ENCODE measurements at regions not wholly inside any gene's neighbourhood (a gene's known extent, or its start where the extent isn't known, plus 50 kb on each side); places are given as distances from the start of the nearest gene placed in this dataset.

DNA sequence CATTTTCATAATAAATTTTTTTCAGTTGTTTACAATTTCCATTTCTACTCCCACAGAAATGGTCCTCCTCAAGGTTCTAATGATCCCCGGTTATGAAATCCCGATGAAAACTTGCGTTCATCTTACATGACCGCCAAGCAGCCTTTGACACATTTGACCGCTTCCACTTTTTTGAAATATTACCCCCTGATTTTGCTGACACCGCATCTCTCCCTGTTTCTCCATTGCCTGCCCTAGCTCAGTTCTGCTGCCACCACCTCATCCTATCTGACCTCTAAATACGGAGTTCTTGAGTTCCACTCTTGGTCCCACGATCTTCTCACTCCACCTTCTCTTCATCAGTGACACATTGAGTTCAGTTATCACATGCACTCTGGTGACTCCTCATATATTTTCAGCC lies 74.1 kb downstream of the SLC35B3 start:
- TF ChIP-seq, protein P1, sequence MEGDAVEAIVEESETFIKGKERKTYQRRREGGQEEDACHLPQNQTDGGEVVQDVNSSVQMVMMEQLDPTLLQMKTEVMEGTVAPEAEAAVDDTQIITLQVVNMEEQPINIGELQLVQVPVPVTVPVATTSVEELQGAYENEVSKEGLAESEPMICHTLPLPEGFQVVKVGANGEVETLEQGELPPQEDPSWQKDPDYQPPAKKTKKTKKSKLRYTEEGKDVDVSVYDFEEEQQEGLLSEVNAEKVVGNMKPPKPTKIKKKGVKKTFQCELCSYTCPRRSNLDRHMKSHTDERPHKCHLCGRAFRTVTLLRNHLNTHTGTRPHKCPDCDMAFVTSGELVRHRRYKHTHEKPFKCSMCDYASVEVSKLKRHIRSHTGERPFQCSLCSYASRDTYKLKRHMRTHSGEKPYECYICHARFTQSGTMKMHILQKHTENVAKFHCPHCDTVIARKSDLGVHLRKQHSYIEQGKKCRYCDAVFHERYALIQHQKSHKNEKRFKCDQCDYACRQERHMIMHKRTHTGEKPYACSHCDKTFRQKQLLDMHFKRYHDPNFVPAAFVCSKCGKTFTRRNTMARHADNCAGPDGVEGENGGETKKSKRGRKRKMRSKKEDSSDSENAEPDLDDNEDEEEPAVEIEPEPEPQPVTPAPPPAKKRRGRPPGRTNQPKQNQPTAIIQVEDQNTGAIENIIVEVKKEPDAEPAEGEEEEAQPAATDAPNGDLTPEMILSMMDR (IDR thresholded peaks at IDR 0.05), result no peak

GRCh38 chr6:8352966-8353340 lies 82.4 kb downstream of the SLC35B3 start:
- TF ChIP-seq, protein P1 (IDR thresholded peaks at IDR 0.05), result no peak

GRCh38 chr6:8352335-8352965 lies 82.9 kb downstream of the SLC35B3 start:
- TF ChIP-seq, protein P1 (IDR thresholded peaks at IDR 0.05), result no peak

DNA sequence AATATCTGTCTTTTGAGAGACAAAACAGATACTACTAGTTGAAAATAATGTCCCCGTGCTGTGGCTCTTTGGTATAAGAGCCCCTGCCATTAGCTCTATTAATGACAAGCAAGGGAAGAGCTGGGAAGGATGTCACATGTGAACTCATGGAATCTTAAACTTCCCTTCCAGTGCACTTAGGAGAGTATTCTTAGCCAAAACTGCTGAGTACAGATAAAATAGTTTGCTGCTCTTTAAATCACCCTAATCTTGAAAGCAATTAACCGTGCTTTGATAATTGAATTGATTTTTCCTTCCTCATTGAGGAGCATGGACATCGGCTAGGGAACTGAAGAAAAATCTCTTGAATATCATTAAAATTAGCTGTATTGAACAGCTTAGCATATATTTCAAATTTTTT lies 91.7 kb downstream of the SLC35B3 start:
- TF ChIP-seq, protein P1 (IDR thresholded peaks at IDR 0.05), result no peak

DNA sequence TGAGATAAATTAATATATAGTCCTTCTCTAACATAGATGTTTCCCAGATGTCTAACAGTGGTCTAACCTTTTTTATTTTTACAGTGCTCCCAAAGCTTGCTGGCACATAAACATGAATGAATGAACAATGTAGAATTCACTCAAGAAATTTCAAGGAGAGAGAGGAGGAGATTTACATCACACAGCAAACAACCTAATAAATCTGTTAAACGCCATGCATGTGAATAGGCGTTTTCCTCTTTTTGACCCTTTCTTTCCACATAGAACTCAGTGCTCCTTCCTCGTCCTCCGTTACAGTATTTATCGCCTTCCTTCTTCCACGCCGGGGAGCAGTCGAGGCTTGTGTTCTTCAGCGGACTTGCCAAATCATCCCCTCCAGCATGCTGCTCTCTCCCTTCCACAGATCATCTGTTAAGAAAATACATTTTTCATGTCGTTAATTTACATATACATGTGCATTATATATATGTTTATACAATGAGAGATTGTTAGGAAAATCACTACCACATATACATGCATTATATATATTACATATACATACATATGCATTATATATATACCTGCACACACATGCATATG lies 93.0 kb downstream of the SLC35B3 start:
- TF ChIP-seq, protein P1 (IDR thresholded peaks at IDR 0.05), result no peak

- TF ChIP-seq, protein P1 (IDR thresholded peaks at IDR 0.05), result no peak
Measured at GRCh38 chr6:8337147-8337546, 98.2 kb downstream of the SLC35B3 start.

- TF ChIP-seq, protein P1 (IDR thresholded peaks at IDR 0.05), result no peak
Measured at GRCh38 chr6:8336406-8337057, 98.8 kb downstream of the SLC35B3 start.
